Stimulated activated CD4-positive, alpha-beta T cell treated with anti-CD3 and anti-CD28 coated beads, Interleukin-4, amount 100 ng/mL, for 48 hours (primary cell): ENCODE measurements at regions not wholly inside any gene's neighbourhood (a gene's known extent, or its start where the extent isn't known, plus 50 kb on each side); places are given as distances from the start of the nearest gene placed in this dataset.

Experiments used
- DNase-seq, 2 donors: peaks; one replicate each; pipeline ENCODE4 v3.0.0-alpha.2; 2020; ENCODE audit warnings: low read depth in 2 of 2

DNA sequence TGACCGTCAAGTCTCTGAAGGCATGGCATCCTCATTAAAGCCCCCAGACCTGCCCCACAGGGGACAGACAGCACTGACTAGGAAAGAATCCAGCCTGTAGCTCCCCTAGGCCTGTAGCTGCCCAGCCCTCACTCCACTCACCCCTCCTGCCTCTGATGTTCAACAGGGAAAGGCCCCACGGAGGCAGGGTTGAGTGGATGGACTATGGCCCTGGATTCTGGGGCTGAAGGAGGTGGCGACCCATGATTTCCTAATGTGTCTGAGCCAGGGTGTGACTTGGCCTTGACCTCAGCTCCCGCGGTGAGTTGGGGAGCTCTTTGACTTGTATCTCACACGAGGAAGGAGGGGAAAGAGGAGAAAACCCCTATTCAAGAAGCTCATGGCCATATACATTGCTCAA lies 238.5 kb upstream of the CSF3R start:
- no peak for DNase-seq

DNA sequence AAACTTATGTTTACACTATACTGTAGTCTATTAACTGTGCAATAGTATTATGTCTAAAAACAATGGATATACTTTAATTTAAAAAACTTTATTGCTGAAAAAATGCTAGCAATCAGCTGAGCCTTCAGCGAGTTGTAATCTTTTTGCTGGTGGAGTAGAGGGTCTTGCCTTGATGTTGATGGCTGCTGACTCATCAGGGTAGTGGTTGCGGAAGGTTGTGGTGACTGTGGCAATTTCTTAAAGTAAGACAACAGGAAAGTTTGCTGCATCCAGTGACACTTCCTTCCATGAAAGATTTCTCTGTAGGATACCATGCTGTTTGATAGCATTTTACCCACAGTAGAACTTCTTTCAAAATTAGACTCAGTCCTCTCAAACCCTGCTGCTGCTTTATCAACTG lies 234.7 kb upstream of the CSF3R start:
- no peak for DNase-seq

DNA sequence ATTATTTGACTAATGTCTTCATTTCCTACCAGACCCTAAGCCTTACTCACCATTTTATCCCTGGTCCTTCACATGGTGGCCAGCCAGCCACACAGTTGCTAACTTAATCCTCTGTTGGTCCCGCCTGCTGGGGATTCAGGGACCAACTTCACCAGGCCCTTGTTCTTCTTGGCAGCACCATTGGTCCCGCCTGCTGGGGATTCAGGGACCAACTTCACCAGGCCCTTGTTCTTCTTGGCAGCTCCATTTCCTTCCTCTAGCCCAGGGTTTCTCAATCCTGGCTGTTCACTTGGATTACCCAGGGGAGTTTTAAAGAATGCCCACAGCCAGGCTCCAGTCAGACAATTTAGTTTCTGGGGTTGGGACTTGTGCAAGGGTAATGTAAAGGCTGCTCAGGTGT lies 233.1 kb upstream of the CSF3R start:
- no peak for DNase-seq

DNA sequence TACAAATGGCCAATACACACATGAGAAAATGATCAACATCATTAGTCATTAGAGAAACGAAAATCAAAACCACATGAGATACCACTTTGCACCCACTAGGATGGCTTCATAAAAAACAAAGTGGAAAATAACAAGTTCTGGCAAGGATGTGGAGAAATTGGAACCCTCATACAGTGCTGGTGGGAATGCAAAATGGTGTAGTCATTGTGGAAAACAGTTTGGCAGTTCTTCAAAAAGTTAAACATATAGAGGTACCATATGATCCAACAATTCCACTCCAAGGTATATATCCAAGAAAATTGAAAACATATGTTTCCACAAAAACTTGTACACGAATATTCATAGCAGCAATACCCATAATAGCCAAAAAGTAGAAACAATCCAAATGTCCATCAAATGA lies 231.6 kb upstream of the CSF3R start:
- no peak for DNase-seq

DNA sequence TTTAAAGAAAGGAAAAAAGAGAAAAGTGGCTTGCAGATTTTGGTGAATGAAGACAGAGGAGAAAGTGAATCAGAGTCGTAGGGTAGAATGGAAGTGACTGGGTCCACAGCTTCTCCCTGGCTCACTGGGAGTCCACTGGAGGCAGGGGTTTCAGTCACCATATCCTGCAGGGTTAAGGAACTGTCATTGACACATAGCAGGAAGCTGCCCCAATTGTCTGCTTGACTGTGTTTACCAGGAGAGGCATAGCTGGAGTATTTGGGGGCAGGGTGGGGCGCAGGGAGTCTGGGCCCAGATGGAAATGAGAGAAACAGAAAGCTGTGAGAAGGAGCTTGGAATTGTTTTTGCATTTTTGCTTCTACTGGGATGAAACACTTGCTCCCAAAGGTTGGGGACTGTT lies 228.8 kb upstream of the CSF3R start:
- DNase-seq = no peak

- DNase-seq = no peak
Measured at GRCh38 chr1:36710951-36711350, 228.2 kb upstream of the CSF3R start.

- no peak for DNase-seq
Measured at GRCh38 chr1:36709869-36710481, 227.3 kb upstream of the CSF3R start.

- no peak for DNase-seq
Measured at GRCh38 chr1:36708587-36708986, 225.9 kb upstream of the CSF3R start.

DNA sequence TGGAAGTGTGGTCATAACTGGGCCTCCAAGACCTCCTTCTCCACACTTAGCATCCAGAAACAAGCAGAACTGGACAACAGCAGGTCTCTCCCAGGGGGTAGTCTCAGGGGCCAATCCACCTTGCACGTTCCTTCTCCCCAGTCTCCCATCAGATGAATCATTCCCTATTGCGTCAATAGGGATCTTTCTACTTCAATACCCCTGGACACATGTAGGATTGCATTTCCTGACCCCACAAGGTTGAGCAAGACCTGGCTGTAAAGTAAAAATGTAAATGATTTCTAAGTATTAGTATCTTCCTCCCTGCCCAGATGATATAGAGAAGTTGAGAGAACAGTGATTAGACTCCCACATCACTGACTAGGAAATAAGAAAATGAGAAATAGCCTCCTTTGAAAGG lies 224.5 kb upstream of the CSF3R start:
- DNase-seq = no peak

DNA sequence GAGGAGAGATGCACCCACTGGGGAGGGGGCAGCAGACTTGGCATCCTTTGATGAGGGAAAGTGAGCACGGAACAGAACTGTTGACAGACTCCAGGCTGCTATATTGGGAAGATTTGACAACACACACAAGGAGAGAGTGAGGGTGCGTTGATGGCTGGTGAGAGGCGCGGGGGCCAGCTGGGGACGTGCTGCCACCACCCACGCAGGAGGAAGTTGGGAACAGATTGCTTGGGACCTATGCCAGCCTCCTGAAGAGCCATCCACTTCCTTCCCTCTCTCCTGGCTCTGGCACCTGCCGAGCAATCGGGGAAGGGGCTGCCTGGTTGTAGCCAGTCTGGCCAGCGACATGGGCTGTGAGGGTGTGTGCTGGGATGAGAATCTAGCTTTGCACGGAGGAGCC lies 223.7 kb upstream of the CSF3R start:
- no peak for DNase-seq

DNA sequence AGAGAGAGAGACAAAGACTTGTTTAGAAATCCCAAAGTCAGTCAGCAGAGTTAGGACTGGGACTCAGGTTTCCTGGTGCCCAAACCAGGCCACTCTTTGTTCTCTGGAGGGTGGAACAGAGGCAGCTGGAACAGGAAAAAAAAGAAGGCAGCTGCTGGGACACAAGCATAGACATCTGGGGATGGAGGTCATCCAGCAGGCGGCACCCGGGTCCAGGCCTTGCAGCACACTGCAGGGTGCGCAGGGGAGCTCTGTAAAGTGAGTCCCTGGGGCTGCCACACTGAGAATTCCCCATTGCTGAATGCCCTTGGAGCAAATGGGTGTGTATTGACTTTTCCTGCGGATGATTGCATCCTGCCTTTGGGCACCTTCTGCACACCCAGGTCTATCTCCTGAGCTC lies 222.9 kb upstream of the CSF3R start:
- no peak for DNase-seq

DNA sequence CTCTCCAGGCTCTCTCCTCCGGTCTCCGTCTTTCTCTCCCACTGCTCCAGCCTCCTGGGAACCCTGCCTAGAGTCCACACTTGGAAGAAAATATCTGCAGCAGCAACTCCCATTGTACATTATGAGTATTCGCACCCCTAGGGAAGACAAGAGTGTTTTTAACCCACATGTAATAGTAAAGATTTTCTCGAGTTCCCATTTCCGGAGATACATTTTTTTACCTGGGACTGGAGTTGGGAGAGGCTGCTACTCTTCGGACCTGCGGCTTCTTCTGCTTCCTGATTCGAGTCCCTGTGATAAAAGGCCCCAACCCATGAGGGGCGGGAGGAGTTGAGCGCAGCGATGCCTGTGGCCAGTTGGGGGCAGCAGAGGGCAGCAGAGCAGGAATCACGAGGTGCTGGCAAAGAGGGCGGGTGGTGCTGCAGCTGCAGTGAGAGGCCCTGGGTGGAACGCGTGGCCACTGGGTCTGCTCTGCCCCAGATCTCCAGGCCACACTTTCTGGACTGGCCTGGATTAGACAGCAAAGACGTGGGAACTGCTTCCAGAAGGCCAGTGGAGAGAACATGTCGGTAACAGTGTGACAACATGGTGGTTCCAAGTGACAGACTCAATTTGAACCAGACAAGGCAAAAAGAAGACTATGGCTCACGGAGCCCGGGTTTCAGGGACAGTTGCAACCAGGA lies 221.0 kb upstream of the CSF3R start:
- DNase-seq = peak; percentile 56 to 78

DNA sequence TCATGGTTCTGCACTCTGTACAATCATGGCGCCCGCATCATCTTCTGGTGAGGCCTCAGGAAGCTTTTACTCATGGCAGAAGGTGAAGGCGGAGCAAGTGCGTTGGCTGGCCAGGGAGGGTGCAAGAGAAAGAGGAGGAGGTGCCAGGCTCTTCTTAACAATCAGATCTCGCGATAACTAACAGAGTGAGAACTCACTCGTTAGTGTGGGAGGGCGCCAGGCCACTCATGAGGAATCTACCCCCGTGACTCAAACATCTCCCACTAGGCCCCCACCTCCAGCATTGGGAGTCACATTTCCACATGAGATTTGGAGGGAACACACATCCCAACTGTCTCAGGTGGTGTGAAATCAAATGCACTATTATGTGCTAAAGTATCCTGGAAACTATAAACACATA lies 220.2 kb upstream of the CSF3R start:
- DNase-seq = no peak

- no peak for DNase-seq
Measured at GRCh38 chr1:36699113-36699911, 216.6 kb upstream of the CSF3R start.

DNA sequence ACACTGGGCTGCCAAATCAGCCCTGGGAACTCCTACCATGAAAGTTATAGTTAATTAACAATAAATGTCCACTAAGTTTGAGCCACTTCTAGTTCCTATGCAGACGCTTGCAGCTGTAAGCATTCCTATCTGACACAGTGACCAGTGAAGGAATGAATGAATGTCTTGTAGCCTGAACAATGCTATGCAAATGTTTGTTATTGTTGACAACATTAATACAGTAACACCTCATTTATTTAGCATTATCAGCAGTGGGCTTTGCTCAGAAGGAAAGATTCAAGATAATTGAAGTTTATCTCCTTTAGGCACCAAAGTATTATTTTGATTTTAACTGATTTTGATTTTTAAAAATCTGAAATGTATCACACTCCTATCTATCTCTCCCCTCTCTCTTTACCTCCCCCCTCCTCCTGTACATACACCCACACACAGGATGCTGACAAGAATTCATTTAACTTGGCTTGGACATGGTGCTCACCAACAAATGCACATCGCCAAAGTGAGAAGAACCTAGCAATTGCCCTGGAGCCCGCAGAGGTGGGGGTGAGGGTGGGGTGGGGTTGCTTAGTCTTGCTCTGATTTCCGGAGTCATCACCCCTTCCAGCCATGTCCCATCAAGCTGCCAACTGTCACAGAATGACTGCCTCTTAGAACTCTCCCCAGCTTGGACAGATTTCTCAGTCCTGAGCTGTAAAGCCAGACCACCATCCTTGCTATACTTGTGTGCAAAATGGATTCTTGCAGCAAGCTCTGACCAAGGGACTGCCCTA lies 215.3 kb upstream of the CSF3R start:
- no peak for DNase-seq

DNA sequence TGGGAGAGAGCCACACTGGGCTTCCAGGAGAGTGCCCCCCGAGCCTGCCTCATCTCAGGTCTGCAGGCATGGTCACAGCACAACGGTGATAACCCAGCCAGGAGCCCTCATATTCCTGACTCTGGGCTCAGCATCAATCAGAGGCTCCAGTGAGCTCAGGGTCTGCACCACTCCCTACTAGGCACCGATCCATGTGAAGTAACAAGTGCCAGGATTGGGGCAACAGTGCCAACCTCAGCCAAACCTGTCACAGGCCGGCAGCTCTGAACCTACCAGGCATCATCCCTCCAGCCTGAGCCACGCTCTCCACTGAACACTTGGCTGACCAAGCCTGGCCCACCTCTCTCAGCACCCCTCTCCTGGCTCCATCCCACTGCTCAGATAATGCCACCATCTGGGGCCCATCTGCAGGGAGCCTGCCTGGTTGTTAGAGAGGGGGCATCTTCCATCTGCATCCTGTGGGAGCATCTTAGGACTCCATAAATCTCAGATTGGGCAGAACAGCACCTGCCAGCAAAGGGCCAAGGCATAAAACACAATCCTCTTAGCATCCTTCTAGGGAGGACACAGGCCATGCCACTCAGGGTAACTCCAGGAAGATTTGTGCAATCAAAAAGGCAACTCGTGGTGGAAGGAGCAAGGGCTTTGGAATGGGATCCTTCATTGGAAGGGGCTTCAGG lies 213.7 kb upstream of the CSF3R start:
- DNase-seq = no peak

- no peak for DNase-seq
Measured at GRCh38 chr1:36693603-36694002, 210.9 kb upstream of the CSF3R start.

- no peak for DNase-seq
Measured at GRCh38 chr1:36693161-36693525, 210.4 kb upstream of the CSF3R start.

DNA sequence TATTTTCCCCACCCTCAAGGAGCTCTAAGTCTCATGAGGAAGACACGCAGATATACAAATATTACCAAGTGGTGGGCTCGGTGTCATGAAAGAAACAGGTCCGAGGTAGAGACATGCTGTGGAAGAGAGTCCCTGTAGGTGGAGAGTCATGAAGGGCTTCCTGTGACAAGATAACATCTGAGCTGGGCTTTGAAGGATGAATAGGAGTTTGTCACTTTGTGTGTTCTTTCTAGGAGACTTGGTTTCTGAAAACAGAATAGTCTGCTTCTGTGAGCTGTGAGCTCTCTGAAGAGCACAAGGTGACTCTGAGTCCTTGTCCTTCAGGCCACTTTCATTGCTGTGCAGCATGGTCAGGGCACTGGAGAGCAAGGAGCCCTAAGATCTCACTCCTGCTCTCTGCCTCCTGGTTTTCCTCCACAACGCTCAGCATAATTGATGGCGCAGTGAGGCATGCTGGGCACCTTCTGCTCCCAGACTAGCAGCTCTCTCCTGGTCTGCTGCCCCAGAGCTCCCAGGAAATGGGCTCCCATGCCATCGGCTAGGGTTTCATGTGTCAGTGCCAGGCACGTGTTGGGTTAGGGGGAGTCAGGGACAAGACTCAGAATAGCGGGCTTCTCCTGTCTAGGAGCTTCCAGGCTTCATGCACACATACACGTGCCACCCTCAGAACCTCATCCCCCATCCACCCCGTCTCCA lies 209.9 kb upstream of the CSF3R start:
- DNase-seq = no peak

DNA sequence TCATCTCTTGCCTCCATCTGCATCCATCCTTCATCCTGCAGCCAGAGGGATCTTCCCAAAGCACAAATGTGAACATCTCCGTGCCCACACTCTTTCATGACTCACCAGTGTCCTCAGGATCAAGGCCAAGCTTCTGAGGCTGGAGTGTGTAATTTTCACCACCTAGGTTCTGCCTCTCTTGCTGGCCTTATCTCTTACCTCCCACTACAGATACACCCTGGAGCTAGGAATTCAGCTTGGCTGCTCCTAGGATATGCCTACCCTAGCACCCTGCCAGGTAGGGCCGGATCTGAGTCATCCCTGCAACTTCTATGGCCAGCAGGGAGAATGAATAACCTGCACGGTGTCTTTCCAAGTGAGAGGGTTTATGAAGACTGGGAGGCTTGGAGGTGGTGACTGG lies 208.7 kb upstream of the CSF3R start:
- DNase-seq = no peak

DNA sequence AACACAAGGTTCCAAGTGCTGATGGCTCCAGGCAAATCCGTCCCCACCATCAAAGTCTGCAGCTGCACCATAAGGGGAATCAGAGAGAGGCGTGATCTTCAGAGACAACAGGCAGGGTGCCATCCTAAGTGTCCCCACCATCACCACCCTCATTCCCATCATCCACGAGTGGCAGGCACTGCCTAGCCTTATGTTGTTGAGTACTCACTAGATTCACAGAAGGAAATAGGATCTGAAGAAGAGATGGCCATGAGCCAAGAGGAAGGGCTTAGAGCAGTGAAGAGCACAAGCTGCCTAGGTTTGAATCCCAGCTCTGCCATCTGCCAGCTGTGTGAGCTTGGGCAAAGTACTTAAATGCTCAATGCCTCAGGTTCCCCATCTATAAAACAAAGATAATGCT lies 207.3 kb upstream of the CSF3R start:
- no peak for DNase-seq
